HCT116 (cell line): ENCODE measurements at regions not wholly inside any gene's neighbourhood (a gene's known extent, or its start where the extent isn't known, plus 50 kb on each side); places are given as distances from the start of the nearest gene placed in this dataset.

ENCODE experiments used
- ATAC-seq: fragments of 200-7000 bp; cut with Tn5 transposase; 2 replicates; pipeline ENCODE4 v1.9.1; 2020; ENCODE audit warnings: mild to moderate bottlenecking, moderate library complexity
- BruUV-seq: library from RNA; stranded (reverse); fragments of 400-500 nt; replicated peaks from 2 replicates; lab custom pipeline; 2021; lab: Mats Ljungman, UMichigan
- CTCF ChIA-PET: fragments of 300-600 bp; sonication (Branson Sonifier 250); formaldehyde crosslinking; loops from one replicate; lab custom pipeline; 2021; ENCODE audit warnings: antibody characterized with exemption; lab: Charles Lee
- POLR2A ChIA-PET: fragments of 300-600, 350-600 bp; sonication (Branson Sonifier 250); formaldehyde crosslinking; loops from one replicate; lab custom pipeline; 2021; ENCODE audit warnings: antibody characterized with exemption; lab: Charles Lee
- RAD21 ChIA-PET, 2 experiments: fragments of 300-600 bp; sonication (Branson Sonifier 250); formaldehyde crosslinking; loops; one replicate each; lab custom pipeline; 2023; ENCODE audit warnings: low total read pairs in 2 of 2; ENCODE audit not compliant: uncharacterized antibody in 2 of 2, unreplicated experiment in 2 of 2, low non-redundant PET in 1 of 2; lab: Charles Lee
- DNase-seq: peaks from one replicate; pipeline ENCODE4 v3.0.0-alpha.2; 2010; ENCODE audit warnings: low read depth, low spot score
- H2AFZ ChIP-seq: fragments of 200-600 bp; shearing (Covaris generic), sonication (generic); 2 replicates; pipeline ENCODE4 v1.6.1; 2017; ENCODE audit warnings: low read depth, mixed run types, mixed read lengths, antibody characterized with exemption, low read length; ENCODE audit not compliant: poor library complexity, severe bottlenecking
- H3K27ac ChIP-seq: 2 replicates; pipeline ENCODE4 v1.5.1; 2012; ENCODE audit warnings: low read depth, low read length
- H3K27me3 ChIP-seq: fragments of 200-600 bp; sonication (generic); 2 replicates; pipeline ENCODE4 v1.6.1; 2016; ENCODE audit warnings: mixed run types, low read length, mixed read lengths; ENCODE audit not compliant: insufficient read depth
- H3K36me3 ChIP-seq, 2 experiments: fragments of 200-500 bp in 1 of 2; fragments of 200-600 bp in 1 of 2; sonication (Bioruptor generic) in 1 of 2; sonication (generic) in 1 of 2; 2 replicates each; pipeline versions ENCODE4 v1.5.1 to v1.6.1; 2014 to 2016; ENCODE audit warnings: low read length in 2 of 2, inconsistent platforms in 1 of 2, mixed read lengths in 1 of 2, mixed run types in 1 of 2; ENCODE audit not compliant: insufficient read depth in 2 of 2, control insufficient read depth in 1 of 2
- H3K4me1 ChIP-seq, 2 experiments: fragments of 200-600 bp in 1 of 2; sonication (generic) in 1 of 2; 2 replicates each; pipeline versions ENCODE4 v1.5.1 to v1.6.1; 2012 to 2017; ENCODE audit warnings: low read length in 2 of 2, inconsistent platforms in 1 of 2, mild to moderate bottlenecking in 1 of 2, mixed read lengths in 1 of 2, mixed run types in 1 of 2, moderate library complexity in 1 of 2; ENCODE audit not compliant: insufficient read depth in 2 of 2, control insufficient read depth in 1 of 2
- H3K4me2 ChIP-seq: fragments of 200-600 bp; sonication (generic); 2 replicates; pipeline ENCODE4 v1.6.1; 2017; ENCODE audit warnings: mixed run types, low read length, mixed read lengths
- H3K4me3 ChIP-seq, 2 experiments: fragments of 200-600 bp in 1 of 2; sonication (generic) in 1 of 2; replicated peaks in 1 of 2; 2 replicates each; pipeline ENCODE4 v1.5.1; 2011 to 2016; ENCODE audit warnings: low read length in 2 of 2, control low read depth in 1 of 2, low read depth in 1 of 2, mild to moderate bottlenecking in 1 of 2, mixed read lengths in 1 of 2, mixed run types in 1 of 2
- H3K79me2 ChIP-seq: fragments of 200-600 bp; sonication (generic); 2 replicates; pipeline ENCODE4 v1.6.1; 2017; ENCODE audit warnings: mild to moderate bottlenecking, mixed run types, low read length, moderate library complexity, mixed read lengths; ENCODE audit not compliant: insufficient read depth
- H3K9ac ChIP-seq: fragments of 200-600 bp; sonication (generic); 2 replicates; pipeline ENCODE4 v1.6.1; 2016; ENCODE audit warnings: low read length, mixed read lengths
- H3K9me2 ChIP-seq: fragments of 200-600 bp; sonication (generic), shearing (Covaris generic); 2 replicates; pipeline ENCODE4 v1.6.1; 2017; ENCODE audit warnings: mixed run types, mild to moderate bottlenecking, moderate library complexity; ENCODE audit not compliant: insufficient read depth
- H3K9me3 ChIP-seq, 2 experiments: fragments of 200-500 bp in 1 of 2; fragments of 200-600 bp in 1 of 2; sonication (Bioruptor generic) in 1 of 2; sonication (generic) in 1 of 2; 2 replicates each; pipeline ENCODE4 v1.6.1; 2014 to 2017; ENCODE audit warnings: low read length in 2 of 2, mixed read lengths in 2 of 2, inconsistent platforms in 1 of 2, low read depth in 1 of 2, mild to moderate bottlenecking in 1 of 2, mixed run types in 1 of 2, moderate library complexity in 1 of 2; ENCODE audit not compliant: control insufficient read depth in 1 of 2, insufficient read depth in 1 of 2
- H4K20me1 ChIP-seq: fragments of 200-600 bp; sonication (generic), shearing (Covaris generic); 2 replicates; pipeline ENCODE4 v1.6.1; 2017; ENCODE audit warnings: mixed run types, mild to moderate bottlenecking, moderate library complexity; ENCODE audit not compliant: insufficient read depth
- CBX3 ChIP-seq: IDR thresholded peaks from 2 replicates; pipeline ENCODE4 v1.6.1; 2012; ENCODE audit warnings: low read depth
- ELF1 ChIP-seq: IDR thresholded peaks from 2 replicates; pipeline ENCODE4 v1.6.1; 2012; ENCODE audit warnings: low read depth, borderline replicate concordance
- FOSL1 ChIP-seq: IDR thresholded peaks from 2 replicates; pipeline ENCODE4 v1.6.1; 2012; ENCODE audit warnings: low read depth
- RAD21 ChIP-seq: IDR thresholded peaks from 2 replicates; pipeline ENCODE4 v1.6.1; 2012; ENCODE audit warnings: low read depth, mild to moderate bottlenecking
- SIN3A ChIP-seq: IDR thresholded peaks from 2 replicates; pipeline ENCODE4 v1.6.1; 2012; ENCODE audit warnings: low read depth
- YY1 ChIP-seq: IDR thresholded peaks from 2 replicates; pipeline ENCODE4 v1.6.1; 2011; ENCODE audit warnings: low read length, low read depth, moderate library complexity, mild to moderate bottlenecking; ENCODE audit not compliant: insufficient replicate concordance; ENCODE audit errors: extremely low read depth
- intact Hi-C: fragments of 100-400 bp; cut with micrococcal nuclease; formaldehyde crosslinking; loops from 2 replicates; pipeline ENCODE4 v1.10.0; 2022
- TF ChIP-seq, protein P1 (sequence below), 3 experiments: fragments of 200-600 bp in 1 of 3; sonication (generic) in 1 of 3; IDR thresholded peaks in 2 of 3; conservative IDR thresholded peaks in 1 of 3; 2 replicates each; pipeline ENCODE4 v1.5.1; 2012 to 2017; ENCODE audit warnings: low read depth in 2 of 3, low read length in 2 of 3, antibody characterized with exemption in 1 of 3, borderline replicate concordance in 1 of 3, control low read depth in 1 of 3, mild to moderate bottlenecking in 1 of 3, mixed read lengths in 1 of 3, mixed run types in 1 of 3, moderate library complexity in 1 of 3; ENCODE audit not compliant: insufficient read depth in 1 of 3

DNA sequence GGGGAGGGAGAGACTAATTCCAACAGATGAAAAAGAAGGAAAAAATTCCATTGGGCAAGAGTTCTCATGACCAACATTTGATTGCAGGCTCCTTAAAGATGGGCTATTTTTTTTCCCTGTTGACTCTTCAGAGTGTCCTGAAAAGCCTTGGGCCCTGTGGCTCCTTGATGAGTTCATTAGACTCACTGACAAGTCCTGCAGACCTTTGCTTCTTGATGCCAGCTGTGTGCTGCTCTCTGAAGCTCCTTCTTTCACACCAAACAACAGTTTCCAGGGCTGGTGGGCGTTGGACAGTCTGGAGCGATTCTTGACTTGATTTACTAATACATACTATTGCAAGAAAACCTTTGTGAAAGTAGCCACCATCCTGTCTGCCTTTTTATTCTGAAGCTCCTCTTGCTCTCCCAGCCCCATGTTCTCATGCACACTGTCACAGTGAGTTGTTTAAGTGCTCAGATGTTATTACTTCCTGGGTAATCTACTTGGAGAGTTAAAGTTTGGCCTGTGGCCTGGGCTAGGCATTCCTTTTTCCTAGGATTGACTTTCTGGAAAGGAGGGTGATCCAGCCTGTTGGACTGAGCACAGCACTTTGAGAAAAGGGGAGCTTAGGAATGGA, 250.3 kb downstream of the PTEN start:
- Histone ChIP-seq H3K4me2 (no peak overlapping the region), H3K4me1 (peaks cover 10 to 19% of the 10 kb centered on the region in 2 experiments), H3K36me3 (no peaks in the 10 kb centered on the region), H3K27ac (no peak overlapping the region), H3K79me2 (no peaks in the 10 kb centered on the region), H3K9me3 (no peaks in the 10 kb centered on the region)
- DNase-seq, result no peak
- CTCF ChIA-PET, result interaction anchor here (1.0 to 2.2 kb wide), 9 partner anchors 11 to 440 kb away, joined by 3 to 21 read pairs (median 5); partner anchors contain the start of genes KLLN and PTEN
- no peak for ATAC-seq
- TF ChIP-seq RAD21, result no peak
- no peak for TF ChIP-seq ELF1
- no peak for TF ChIP-seq YY1
- TF ChIP-seq, all 23 proteins: peak for 0
- no peak overlapping the region for H3K9ac ChIP-seq
- POLR2A ChIA-PET, result interaction anchor here (0.5 to 2.5 kb wide), 3 partner anchors 141 to 263 kb away, joined by 3 to 12 read pairs (median 3); partner anchors contain the start of genes KLLN and PTEN
- no peaks in the 10 kb centered on the region for H3K9me2 ChIP-seq
- H4K20me1 ChIP-seq, result no peaks in the 10 kb centered on the region
- intact Hi-C loops, result loop anchor here (1.0 kb wide), 1 partner anchor 253 kb away; no protein-coding TSS in a partner anchor
- H3K27me3 ChIP-seq, result no peaks in the 10 kb centered on the region
- H2AFZ ChIP-seq, result no peak overlapping the region
- BruUV-seq, result no TSS peak
- RAD21 ChIA-PET, result interaction anchor here (0.9 to 1.5 kb wide), 2 partner anchors 251 to 264 kb away, joined by 3 to 6 read pairs; partner anchors contain the start of genes KLLN (in 1 of the 2) and PTEN (in 1 of the 2)
- H3K4me3 ChIP-seq, result no peak overlapping the region

- no peak overlapping the region for H3K27ac ChIP-seq
- ChIA-PET CTCF (interaction anchor here (1.0 to 2.2 kb wide), 9 partner anchors 10 to 439 kb away, joined by 3 to 21 read pairs (median 5); partner anchors contain the start of genes KLLN and PTEN), POLR2A (interaction anchor here (0.5 to 2.5 kb wide), 3 partner anchors 142 to 263 kb away, joined by 3 to 12 read pairs (median 3); partner anchors contain the start of genes KLLN and PTEN), RAD21 (interaction anchor here (0.6 to 1.5 kb wide), 4 partner anchors 175 to 439 kb away, joined by 3 to 6 read pairs (median 4); partner anchors contain the start of genes KLLN (in 1 of the 2) and PTEN (in 1 of the 2))
- no peaks in the 10 kb centered on the region for H3K9me3 ChIP-seq
- H3K36me3 ChIP-seq, result no peaks in the 10 kb centered on the region
- H3K9me2 ChIP-seq, result no peaks in the 10 kb centered on the region
- H3K4me2 ChIP-seq, result no peak overlapping the region
- H3K4me3 ChIP-seq, result no peak overlapping the region
- no TSS peak for BruUV-seq
- H4K20me1 ChIP-seq, result no peaks in the 10 kb centered on the region
- intact Hi-C loops, result loop anchor here (1.0 kb wide), 1 partner anchor 254 kb away; no protein-coding TSS in a partner anchor
- peaks cover 10 to 17% of the 10 kb centered on the region in 2 experiments for H3K4me1 ChIP-seq
- no peaks in the 10 kb centered on the region for H3K79me2 ChIP-seq
- no peak for TF ChIP-seq SIN3A
- peak; percentile 45 for TF ChIP-seq YY1
- TF ChIP-seq, protein P1, sequence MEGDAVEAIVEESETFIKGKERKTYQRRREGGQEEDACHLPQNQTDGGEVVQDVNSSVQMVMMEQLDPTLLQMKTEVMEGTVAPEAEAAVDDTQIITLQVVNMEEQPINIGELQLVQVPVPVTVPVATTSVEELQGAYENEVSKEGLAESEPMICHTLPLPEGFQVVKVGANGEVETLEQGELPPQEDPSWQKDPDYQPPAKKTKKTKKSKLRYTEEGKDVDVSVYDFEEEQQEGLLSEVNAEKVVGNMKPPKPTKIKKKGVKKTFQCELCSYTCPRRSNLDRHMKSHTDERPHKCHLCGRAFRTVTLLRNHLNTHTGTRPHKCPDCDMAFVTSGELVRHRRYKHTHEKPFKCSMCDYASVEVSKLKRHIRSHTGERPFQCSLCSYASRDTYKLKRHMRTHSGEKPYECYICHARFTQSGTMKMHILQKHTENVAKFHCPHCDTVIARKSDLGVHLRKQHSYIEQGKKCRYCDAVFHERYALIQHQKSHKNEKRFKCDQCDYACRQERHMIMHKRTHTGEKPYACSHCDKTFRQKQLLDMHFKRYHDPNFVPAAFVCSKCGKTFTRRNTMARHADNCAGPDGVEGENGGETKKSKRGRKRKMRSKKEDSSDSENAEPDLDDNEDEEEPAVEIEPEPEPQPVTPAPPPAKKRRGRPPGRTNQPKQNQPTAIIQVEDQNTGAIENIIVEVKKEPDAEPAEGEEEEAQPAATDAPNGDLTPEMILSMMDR (IDR thresholded peaks at IDR 0.05 in 2 of 3, conservative IDR thresholded peaks at IDR 0.05 in 1 of 3; ENCODE audit: borderline replicate concordance in 1 of 3, insufficient read depth in 1 of 3, low read depth in 2 of 3, low read length in 2 of 3), result peak; percentile 61 to 69 (median 63); a peak in 5 of 6 replicates
- no peak for TF ChIP-seq FOSL1
- peak; percentile 52; the same call in 1 of the 2 replicates for TF ChIP-seq CBX3
- peak; percentile 74 for TF ChIP-seq RAD21
- ATAC-seq (peak; percentile 69), DNase-seq (peak; percentile 35)
- H2AFZ ChIP-seq, result no peak overlapping the region
- no peak overlapping the region for H3K9ac ChIP-seq
- no peaks in the 10 kb centered on the region for H3K27me3 ChIP-seq
These were observed 250.9 kb downstream of the PTEN start for GRCh38 chr10:88114368-88114767.
